Activated CD8-positive, alpha-beta memory T cell treated with anti-CD3 and anti-CD28 coated beads for 36 hours (primary cell): ENCODE measurements at regions not wholly inside any gene's neighbourhood (a gene's known extent, or its start where the extent isn't known, plus 50 kb on each side); places are given as distances from the start of the nearest gene placed in this dataset.
"Not testable (repeated sequence)": the region's sequence is repeated elsewhere in the genome, so short reads cannot be mapped to it uniquely, and the experiment has no call there.

ENCODE experiments used
- CTCF ChIA-PET: fragments of 350-600 bp; sonication (Branson Sonifier 250); formaldehyde crosslinking; loops from one replicate; lab custom pipeline; 2021; ENCODE audit warnings: antibody characterized with exemption; lab: Charles Lee
- POLR2A ChIA-PET: fragments of 350-600 bp; sonication (Branson Sonifier 250); formaldehyde crosslinking; loops from one replicate; lab custom pipeline; 2021; ENCODE audit warnings: antibody characterized with exemption; lab: Charles Lee

- POLR2A ChIA-PET, CTCF ChIA-PET: not testable (repeated sequence)
These were observed 52.8 kb downstream of the FOXD4L6 start for GRCh38 chr9:41075671-41076070.

GRCh38 chr9:41074356-41074942, 54.0 kb downstream of the FOXD4L6 start:
- POLR2A ChIA-PET, CTCF ChIA-PET: not testable (repeated sequence)

- POLR2A ChIA-PET, CTCF ChIA-PET: not testable (repeated sequence)
These were observed 54.8 kb downstream of the FOXD4L6 start for GRCh38 chr9:41073471-41074243.

- CTCF ChIA-PET, POLR2A ChIA-PET: not testable (repeated sequence)
These were observed 64.2 kb downstream of the FOXD4L6 start for GRCh38 chr9:41064125-41064795.

GRCh38 chr9:41063243-41063642, 65.2 kb downstream of the FOXD4L6 start:
- POLR2A ChIA-PET, CTCF ChIA-PET: not testable (repeated sequence)

- CTCF ChIA-PET, POLR2A ChIA-PET: not testable (repeated sequence)
These were observed 68.9 kb downstream of the FOXD4L6 start for GRCh38 chr9:41059603-41060002.

- CTCF ChIA-PET, POLR2A ChIA-PET: not testable (repeated sequence)
These were observed 74.7 kb downstream of the FOXD4L6 start for GRCh38 chr9:41053666-41054363.

GRCh38 chr9:41048672-41049071, 79.8 kb downstream of the FOXD4L6 start:
- CTCF ChIA-PET, POLR2A ChIA-PET: not testable (repeated sequence)

GRCh38 chr9:41047792-41048191, 80.7 kb downstream of the FOXD4L6 start:
- CTCF ChIA-PET, POLR2A ChIA-PET: not testable (repeated sequence)

- POLR2A ChIA-PET, CTCF ChIA-PET: not testable (repeated sequence)
These were observed 83.6 kb downstream of the FOXD4L6 start for GRCh38 chr9:41044930-41045329.

- CTCF ChIA-PET, POLR2A ChIA-PET: not testable (repeated sequence)
These were observed 85.0 kb downstream of the FOXD4L6 start for GRCh38 chr9:41043433-41043832.

GRCh38 chr9:41042111-41042510, 86.4 kb downstream of the FOXD4L6 start:
- POLR2A ChIA-PET, CTCF ChIA-PET: not testable (repeated sequence)

- POLR2A ChIA-PET, CTCF ChIA-PET: not testable (repeated sequence)
These were observed 87.7 kb downstream of the FOXD4L6 start for GRCh38 chr9:41040705-41041342.

GRCh38 chr9:41035276-41035675, 93.2 kb downstream of the FOXD4L6 start:
- CTCF ChIA-PET, POLR2A ChIA-PET: not testable (repeated sequence)

- POLR2A ChIA-PET, CTCF ChIA-PET: not testable (repeated sequence)
These were observed 93.7 kb downstream of the FOXD4L6 start for GRCh38 chr9:41034699-41035197.

GRCh38 chr9:41033877-41034276, 94.6 kb downstream of the FOXD4L6 start:
- CTCF ChIA-PET, POLR2A ChIA-PET: not testable (repeated sequence)

GRCh38 chr9:41033360-41033759, 95.1 kb downstream of the FOXD4L6 start:
- CTCF ChIA-PET, POLR2A ChIA-PET: not testable (repeated sequence)

GRCh38 chr9:41026912-41027676, 101.4 kb downstream of the FOXD4L6 start:
- POLR2A ChIA-PET, CTCF ChIA-PET: not testable (repeated sequence)

GRCh38 chr9:41022365-41022764, 106.1 kb downstream of the FOXD4L6 start:
- POLR2A ChIA-PET, CTCF ChIA-PET: not testable (repeated sequence)
